ENCODE measurements at regions not wholly inside any gene's neighbourhood (a gene's known extent, or its start where the extent isn't known, plus 50 kb on each side); places are given as distances from the start of the nearest gene placed in this dataset.
"Not testable (repeated sequence)": the region's sequence is repeated elsewhere in the genome, so short reads cannot be mapped to it uniquely, and the experiment has no call there.

GRCh38 chr3:5690904-5691532 is 503.5 kb downstream of the EDEM1 start:
- no peak for DNase-seq (ENCODE audit: low read depth in 2 of 2)

GRCh38 chr3:5692446-5692845 is 504.9 kb downstream of the EDEM1 start:
- DNase-seq (ENCODE audit: low read depth in 2 of 2), result no peak

DNA sequence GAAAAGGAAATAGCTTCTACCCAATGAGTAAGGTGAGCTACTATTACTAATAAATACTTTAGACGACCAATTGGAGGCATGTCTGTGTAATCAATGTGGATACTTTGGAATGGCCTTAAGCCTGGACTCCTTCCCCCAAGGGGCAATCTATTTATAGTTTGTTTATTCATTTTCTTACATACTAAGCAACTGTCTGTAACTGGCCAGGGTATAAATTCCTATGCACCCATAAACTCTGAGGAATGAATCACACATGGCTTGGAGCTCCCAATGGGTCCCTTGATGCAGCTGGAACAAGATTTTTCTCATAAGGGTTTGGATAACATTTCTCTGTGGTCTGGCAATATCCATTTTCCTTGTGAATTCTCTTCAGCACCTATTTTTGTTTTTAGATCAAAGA is 506.8 kb downstream of the EDEM1 start:
- DNase-seq (ENCODE audit: low read depth in 2 of 2), result no peak

- DNase-seq (ENCODE audit: low read depth in 2 of 2), result no peak
Observed at GRCh38 chr3:5698851-5699250, 511.3 kb downstream of the EDEM1 start.

GRCh38 chr3:5699313-5699712 is 511.8 kb downstream of the EDEM1 start:
- no peak for DNase-seq (ENCODE audit: low read depth in 2 of 2)

- DNase-seq (ENCODE audit: low read depth in 2 of 2), result no peak
Observed at GRCh38 chr3:5699811-5700210, 512.3 kb downstream of the EDEM1 start.

DNA sequence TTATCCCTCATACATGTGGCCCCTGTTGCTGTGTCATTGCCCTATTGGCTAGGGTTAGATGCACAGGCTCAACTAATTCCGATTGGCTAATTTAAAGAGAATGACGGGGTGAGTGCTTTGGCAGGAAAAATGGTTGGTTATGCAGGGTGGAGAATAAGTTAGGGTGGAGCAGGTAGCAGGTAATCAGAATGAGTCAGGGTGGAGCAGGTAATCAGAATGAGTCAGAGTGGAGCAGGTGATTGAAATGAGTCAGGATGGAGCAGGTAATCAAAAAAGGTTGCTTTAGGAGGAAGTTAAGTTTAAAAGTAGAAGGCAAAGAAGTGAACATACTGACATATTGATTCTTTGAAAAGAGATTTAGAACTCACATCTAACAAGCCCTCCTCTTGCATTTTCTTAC is 513.5 kb downstream of the EDEM1 start:
- not testable (repeated sequence) for DNase-seq (ENCODE audit: low read depth in 2 of 2)

- no peak for DNase-seq (ENCODE audit: low read depth in 2 of 2)
Observed at GRCh38 chr3:5707794-5708193, 520.3 kb downstream of the EDEM1 start.

DNA sequence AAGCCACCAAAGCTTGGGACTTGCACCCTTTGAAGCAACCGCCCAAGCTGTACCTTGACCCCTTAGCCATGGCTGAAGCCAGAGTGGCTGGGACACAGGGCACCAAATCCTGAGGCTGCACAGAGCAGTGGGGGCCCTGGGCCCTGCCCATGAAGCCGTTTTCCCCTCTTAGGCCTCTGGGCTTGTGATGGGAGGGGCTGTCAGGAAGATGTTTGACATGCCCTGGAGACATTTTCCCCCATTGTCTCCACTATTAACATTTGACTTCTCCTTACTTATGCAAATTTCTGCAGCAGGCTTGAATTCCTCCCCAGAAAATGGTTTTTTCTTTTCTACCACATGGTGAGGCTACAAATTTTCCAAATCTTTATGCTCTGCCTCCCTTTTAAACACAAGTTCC is 522.2 kb downstream of the EDEM1 start:
- no peak for DNase-seq (ENCODE audit: low read depth in 2 of 2)

- DNase-seq (ENCODE audit: low read depth in 2 of 2), result no peak
Observed at GRCh38 chr3:5710718-5711117, 523.2 kb downstream of the EDEM1 start.

GRCh38 chr3:5717254-5717653 is 529.7 kb downstream of the EDEM1 start:
- DNase-seq (ENCODE audit: low read depth in 2 of 2), result no peak

GRCh38 chr3:5719668-5720067 is 532.2 kb downstream of the EDEM1 start:
- not testable (repeated sequence) for DNase-seq (ENCODE audit: low read depth in 2 of 2)

GRCh38 chr3:5725801-5726200 is 538.3 kb downstream of the EDEM1 start:
- no peak for DNase-seq (ENCODE audit: low read depth in 2 of 2)

GRCh38 chr3:5726621-5727020 is 539.1 kb downstream of the EDEM1 start:
- no peak for DNase-seq (ENCODE audit: low read depth in 2 of 2)

DNA sequence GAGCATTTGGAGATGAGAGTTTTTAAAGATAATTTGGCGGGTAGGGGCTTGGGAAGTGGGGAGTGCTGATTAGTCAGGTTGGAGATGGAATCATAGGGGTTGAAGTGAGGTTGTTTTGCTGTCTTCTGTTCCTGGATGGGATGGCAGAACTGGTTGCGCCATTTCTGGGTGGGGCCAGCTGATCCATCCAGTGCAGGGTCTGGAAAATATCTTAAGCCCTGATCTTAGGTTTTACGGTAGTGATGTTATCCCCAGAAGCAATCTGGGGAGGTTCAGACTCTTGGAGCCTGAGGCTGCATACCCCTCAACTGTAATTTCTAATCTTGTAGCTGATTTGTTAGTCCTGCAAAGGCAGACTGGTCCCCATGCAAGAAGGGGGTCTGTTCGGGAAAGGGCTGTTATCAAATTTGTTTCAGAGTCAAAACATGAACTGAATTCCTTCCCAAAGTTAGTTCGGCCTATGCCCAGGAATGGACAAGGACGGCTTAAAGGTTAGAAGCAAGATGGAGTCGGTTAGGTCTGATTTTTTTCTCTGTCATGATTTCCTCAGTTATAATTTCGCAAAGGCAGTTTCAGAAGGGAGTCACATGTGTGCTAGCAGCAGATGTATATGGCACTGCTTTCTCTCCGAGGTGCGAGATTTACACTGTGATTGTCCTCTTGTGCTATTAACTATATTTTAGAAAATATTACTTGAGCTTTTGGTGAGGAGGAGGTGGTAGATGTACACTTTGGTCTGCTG is 540.4 kb downstream of the EDEM1 start:
- no peak for DNase-seq (ENCODE audit: low read depth in 2 of 2)

GRCh38 chr3:5729852-5730251 is 542.3 kb downstream of the EDEM1 start:
- DNase-seq (ENCODE audit: low read depth in 2 of 2), result no peak

GRCh38 chr3:5731100-5731499 is 543.6 kb downstream of the EDEM1 start:
- no peak for DNase-seq (ENCODE audit: low read depth in 2 of 2)

- DNase-seq (ENCODE audit: low read depth in 2 of 2), result no peak
Observed at GRCh38 chr3:5732081-5732480, 544.6 kb downstream of the EDEM1 start.

DNA sequence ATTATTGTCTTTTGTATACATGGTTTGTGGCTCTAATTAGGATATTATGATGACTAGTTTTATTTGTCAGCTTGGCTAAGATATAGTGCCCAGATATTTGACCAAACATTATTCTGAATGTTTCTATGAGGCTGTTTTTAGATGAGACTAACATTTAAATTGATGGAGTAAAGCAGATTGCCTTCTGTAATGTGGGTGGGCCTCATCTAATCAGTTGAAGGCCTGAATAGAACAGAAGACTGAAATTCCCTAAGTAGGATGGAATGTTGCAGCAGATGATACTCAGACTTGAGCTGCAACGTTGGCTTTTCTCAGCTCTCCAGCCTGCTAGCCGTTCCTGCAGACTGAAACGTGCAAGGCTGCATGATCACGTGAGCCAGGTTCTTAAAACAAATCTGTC is 546.5 kb downstream of the EDEM1 start:
- no peak for DNase-seq (ENCODE audit: low read depth in 2 of 2)

DNA sequence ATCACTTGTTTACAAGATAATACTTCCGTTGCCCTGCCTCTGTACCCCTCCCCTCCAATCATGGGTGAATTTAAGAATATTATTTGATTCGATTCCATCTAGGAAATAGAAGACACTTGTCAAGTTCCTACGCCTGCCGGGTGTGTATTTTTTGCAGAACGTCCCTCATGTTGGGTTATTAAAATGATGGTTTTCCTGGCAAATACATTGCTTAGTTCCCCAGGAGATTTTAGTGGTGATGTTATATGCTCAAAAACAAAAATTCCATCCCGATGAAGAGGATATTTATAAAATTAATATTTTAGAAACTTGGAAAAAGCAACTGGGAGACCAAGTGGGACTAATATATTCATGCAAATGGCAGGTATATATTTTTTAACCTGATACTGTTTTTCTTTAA is 548.4 kb downstream of the EDEM1 start:
- no peak for DNase-seq (ENCODE audit: low read depth in 2 of 2)

- DNase-seq (ENCODE audit: low read depth in 2 of 2), result no peak
Observed at GRCh38 chr3:5739299-5739935, 551.9 kb downstream of the EDEM1 start.

- DNase-seq (ENCODE audit: low read depth in 2 of 2), result no peak
Observed at GRCh38 chr3:5739949-5740348, 552.4 kb downstream of the EDEM1 start.

DNA sequence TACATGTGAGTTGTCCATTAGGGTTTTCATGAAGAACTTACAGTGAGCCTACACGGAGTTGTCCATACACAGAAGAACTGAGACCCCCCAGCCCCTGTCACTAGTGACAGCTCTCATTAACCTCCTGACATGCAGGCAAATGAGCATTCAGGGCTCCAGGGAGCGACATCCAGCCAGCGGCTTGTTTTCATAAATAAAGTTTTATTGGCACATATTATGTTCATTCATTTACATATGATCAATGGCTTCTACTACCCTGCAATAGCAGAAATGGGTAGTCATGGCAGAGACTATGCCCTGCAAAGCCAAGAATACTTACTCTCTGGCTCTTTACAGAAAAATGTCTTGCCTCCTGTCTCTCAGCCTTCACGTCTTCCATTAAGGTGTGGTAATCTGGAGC is 553.5 kb downstream of the EDEM1 start:
- no peak for DNase-seq (ENCODE audit: low read depth in 2 of 2)

All from stimulated activated CD4-positive, alpha-beta T cell treated with anti-CD3 and anti-CD28 coated beads, Interleukin-4, amount 100 ng/mL, for 48 hours (primary cell).